ENCODE measurements at regions not wholly inside any gene's neighbourhood (a gene's known extent, or its start where the extent isn't known, plus 50 kb on each side); places are given as distances from the start of the nearest gene placed in this dataset.

- no peak for DNase-seq (ENCODE audit: low read depth)
- no peak for TF ChIP-seq CTCF (IDR thresholded peaks at IDR 0.05; ENCODE audit: insufficient read depth, low read depth, low read length)
- H3K4me3 ChIP-seq (ENCODE audit: low read depth, low read length), result no peak overlapping the region
These were observed 54.7 kb upstream of the HAAO start for GRCh38 chr2:42846932-42847595.

GRCh38 chr2:42846026-42846425 lies 53.6 kb upstream of the HAAO start:
- TF ChIP-seq CTCF (IDR thresholded peaks at IDR 0.05; ENCODE audit: insufficient read depth, low read depth, low read length), result no peak
- no peak overlapping the region for H3K4me3 ChIP-seq (ENCODE audit: low read depth, low read length)
- DNase-seq (ENCODE audit: low read depth), result no peak

- TF ChIP-seq CTCF (IDR thresholded peaks at IDR 0.05; ENCODE audit: insufficient read depth, low read depth, low read length), result no peak
- peak overlapping the region; percentile 2 for H3K4me3 ChIP-seq (ENCODE audit: low read depth, low read length)
- DNase-seq (ENCODE audit: low read depth), result peak; percentile 98
These were observed 52.8 kb upstream of the HAAO start for GRCh38 chr2:42844901-42845821.

DNA sequence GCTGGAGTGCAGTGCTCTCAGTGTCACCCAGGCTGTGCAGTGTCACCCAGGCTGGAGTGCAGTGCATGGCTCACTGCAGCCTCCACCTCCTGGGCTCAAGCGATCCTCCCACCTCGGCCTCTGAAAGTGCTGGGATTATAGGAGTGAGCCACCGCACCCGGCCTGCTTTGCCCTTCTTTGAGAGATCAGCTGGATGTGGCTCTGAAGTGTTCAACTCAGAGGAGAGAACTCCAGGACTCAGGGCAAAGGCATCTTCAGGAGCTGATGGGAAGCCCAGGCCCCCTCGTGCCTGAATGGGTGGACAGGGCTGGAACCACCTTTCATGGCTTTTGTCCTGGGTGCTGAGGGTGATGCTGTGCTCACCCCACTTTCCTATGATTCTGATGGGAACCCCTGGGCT lies 52.0 kb upstream of the HAAO start:
- no peak for TF ChIP-seq CTCF (IDR thresholded peaks at IDR 0.05; ENCODE audit: insufficient read depth, low read depth, low read length)
- H3K4me3 ChIP-seq (ENCODE audit: low read depth, low read length), result no peak overlapping the region
- no peak for DNase-seq (ENCODE audit: low read depth)

DNA sequence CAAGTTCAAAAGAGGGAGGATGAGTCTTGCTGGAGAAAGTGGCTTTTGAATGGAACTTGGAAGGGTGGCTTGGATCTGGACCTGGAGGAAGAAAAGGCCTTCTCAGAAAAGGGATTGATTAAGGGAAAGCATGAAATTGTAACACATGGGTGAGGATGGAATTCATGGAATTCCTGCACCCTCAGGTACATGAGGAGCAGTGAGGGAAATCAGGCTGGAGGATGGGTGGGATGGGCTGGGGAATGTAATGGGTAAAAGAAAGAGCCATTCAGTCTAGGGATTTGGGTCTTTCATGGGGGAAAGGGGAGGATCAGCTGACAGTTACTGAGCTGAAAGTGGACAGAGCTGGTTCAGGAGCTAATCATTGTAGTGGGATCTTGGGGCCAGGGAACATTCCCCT lies 51.2 kb upstream of the HAAO start:
- no peak for TF ChIP-seq CTCF (IDR thresholded peaks at IDR 0.05; ENCODE audit: insufficient read depth, low read depth, low read length)
- no peak for DNase-seq (ENCODE audit: low read depth)
- no peak overlapping the region for H3K4me3 ChIP-seq (ENCODE audit: low read depth, low read length)

DNA sequence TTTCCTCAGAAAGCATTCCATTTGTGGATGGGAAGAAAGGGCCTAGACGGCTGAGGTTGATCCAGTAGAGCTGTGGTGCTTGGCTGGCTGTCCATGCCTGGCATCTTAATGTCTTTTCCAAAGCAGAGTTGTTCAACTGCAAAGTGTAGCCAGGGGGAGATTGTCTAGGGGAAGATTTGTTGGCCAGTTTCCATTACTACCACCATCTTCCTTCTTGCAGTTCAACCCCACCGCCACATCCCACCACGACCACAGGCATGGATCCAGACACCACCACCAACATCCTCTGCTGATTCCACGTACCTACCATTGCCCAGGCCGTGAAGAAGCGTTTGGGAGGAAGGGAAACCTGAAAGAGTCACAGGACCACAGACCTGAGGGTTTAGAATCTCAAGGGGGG lies 50.7 kb upstream of the HAAO start:
- no peak overlapping the region for H3K4me3 ChIP-seq (ENCODE audit: low read depth, low read length)
- TF ChIP-seq CTCF (IDR thresholded peaks at IDR 0.05; ENCODE audit: insufficient read depth, low read depth, low read length), result no peak
- no peak for DNase-seq (ENCODE audit: low read depth)

All from fibroblast of villous mesenchyme (primary cell).